K562 (cell line): ENCODE measurements at regions not wholly inside any gene's neighbourhood (a gene's known extent, or its start where the extent isn't known, plus 50 kb on each side); places are given as distances from the start of the nearest gene placed in this dataset.

Source experiments
- ATAC-seq: fragments of 200-7000 bp; cut with Tn5 transposase; 3 replicates; pipeline ENCODE4 v1.9.1; 2020; ENCODE audit warnings: moderate library complexity
- BruUV-seq: library from RNA; stranded (reverse); fragments of 400-500 nt; replicated peaks from 2 replicates; lab custom pipeline; 2021; lab: Mats Ljungman, UMichigan
- CTCF ChIA-PET: fragments of 300-600 bp; formaldehyde crosslinking; extraction: SDS; loops from one replicate; lab custom pipeline; 2021; ENCODE audit warnings: low intra/inter-chr PET ratio; lab: Yijun Ruan, JAX
- POLR2A ChIA-PET: fragments of 300-600, 350-650 bp; sonication (Branson Sonifier 250); formaldehyde crosslinking; extraction: SDS; loops from one replicate; lab custom pipeline; 2021; ENCODE audit warnings: antibody characterized with exemption, inconsistent platforms; lab: Yijun Ruan, JAX
- DNase-seq, 4 experiments: peaks; one replicate each; pipeline versions ENCODE4 v3.0.0 to v3.0.0-alpha.2; 2011 to 2018; ENCODE audit warnings: low spot score in 3 of 4, mixed read lengths in 3 of 4; ENCODE audit errors: extremely low read depth in 1 of 4
- FAIRE-seq: peaks from 2 replicates; lab custom pipeline; 2011; peaks lifted over from hg19 to GRCh38; lab: Jason Lieb, UNC
- H2AFZ ChIP-seq: 2 replicates; pipeline ENCODE4 v1.6.0; 2011; ENCODE audit warnings: low read depth, low read length, control low read depth, inconsistent platforms
- H3K27ac ChIP-seq: fragments of 200-600 bp; 3 replicates; pipeline ENCODE4 v1.8.0; 2011; ENCODE audit warnings: low read depth, mild to moderate bottlenecking, control low read depth, inconsistent platforms, low read length, moderate library complexity, mixed read lengths; ENCODE audit errors: extremely low read depth
- H3K27me3 ChIP-seq, 2 experiments: fragments of 300-600 bp in 1 of 2; 2 replicates in 1 of 2; 3 replicates in 1 of 2; pipeline versions ENCODE4 v1.6.0 to v1.8.0; 2011; ENCODE audit warnings: inconsistent platforms in 2 of 2, low read length in 2 of 2, mild to moderate bottlenecking in 1 of 2, mixed read lengths in 1 of 2, moderate library complexity in 1 of 2; ENCODE audit not compliant: control insufficient read depth in 2 of 2, insufficient read depth in 2 of 2
- H3K36me3 ChIP-seq: fragments of 300-600 bp; 3 replicates; pipeline ENCODE4 v1.8.0; 2011; ENCODE audit warnings: mild to moderate bottlenecking, low read length, inconsistent platforms; ENCODE audit not compliant: control insufficient read depth, insufficient read depth
- H3K4me1 ChIP-seq, 2 experiments: fragments of 200-600 bp in 1 of 2; replicated peaks in 1 of 2; 2 replicates in 1 of 2; 3 replicates in 1 of 2; pipeline versions ENCODE4 v1.5.1 to v1.8.0; 2011; ENCODE audit warnings: inconsistent platforms in 2 of 2, low read length in 2 of 2, mild to moderate bottlenecking in 1 of 2, mixed read lengths in 1 of 2, moderate library complexity in 1 of 2; ENCODE audit not compliant: control insufficient read depth in 2 of 2, insufficient read depth in 2 of 2
- H3K4me2 ChIP-seq: 2 replicates; pipeline ENCODE4 v1.6.1; 2011; ENCODE audit warnings: low read length, control low read depth, inconsistent platforms, mixed read lengths; ENCODE audit not compliant: insufficient read depth
- H3K4me3 ChIP-seq: fragments of 200-600 bp; sonication (generic), shearing (Covaris generic); 2 replicates; pipeline ENCODE4 v1.5.1; 2016; ENCODE audit warnings: control low read depth, inconsistent platforms
- H3K79me2 ChIP-seq: fragments of 200-600 bp; 3 replicates; pipeline ENCODE4 v1.8.0; 2011; ENCODE audit warnings: low read length, inconsistent platforms; ENCODE audit not compliant: control insufficient read depth, insufficient read depth
- H3K9ac ChIP-seq, 2 experiments: 2 replicates each; pipeline versions ENCODE4 v1.6.0 to v1.6.1; 2011; ENCODE audit warnings: low read depth in 2 of 2, low read length in 2 of 2, control low read depth in 1 of 2, inconsistent platforms in 1 of 2, mild to moderate bottlenecking in 1 of 2, mixed read lengths in 1 of 2; ENCODE audit not compliant: insufficient read depth in 1 of 2
- H3K9me1 ChIP-seq: one replicate; pipeline ENCODE4 v1.6.0; 2011; ENCODE audit warnings: inconsistent platforms, mild to moderate bottlenecking, low read length, moderate library complexity; ENCODE audit not compliant: control insufficient read depth, insufficient read depth
- H3K9me3 ChIP-seq: replicated peaks from 2 replicates; pipeline ENCODE4 v1.5.1; 2011; ENCODE audit warnings: low read depth, low read length, inconsistent platforms; ENCODE audit not compliant: control insufficient read depth, insufficient read depth
- H4K20me1 ChIP-seq: replicated peaks from 2 replicates; pipeline ENCODE4 v1.6.1; 2011; ENCODE audit warnings: low read length, inconsistent platforms, mixed read lengths; ENCODE audit not compliant: control insufficient read depth, insufficient read depth
- E2F6 ChIP-seq, 2 experiments: IDR thresholded peaks; 2 replicates each; pipeline ENCODE4 v1.6.1; 2011; ENCODE audit warnings: borderline replicate concordance in 1 of 2, control low read depth in 1 of 2, low read depth in 1 of 2, low read length in 1 of 2, mild to moderate bottlenecking in 1 of 2, mixed read lengths in 1 of 2, moderate library complexity in 1 of 2; ENCODE audit not compliant: insufficient read depth in 1 of 2, insufficient read length in 1 of 2, poor library complexity in 1 of 2, severe bottlenecking in 1 of 2; ENCODE audit errors: extremely low read depth in 1 of 2
- FOXK1 ChIP-seq: sonication (generic); formaldehyde crosslinking; IDR thresholded peaks from 2 replicates; pipeline ENCODE4 v1.8.0; 2022; ENCODE audit warnings: missing genetic modification reagents, mild to moderate bottlenecking, borderline replicate concordance
- GTF2E2 ChIP-seq: fragments of 200-800 bp; sonication (Bioruptor generic); IDR thresholded peaks from 2 replicates; pipeline ENCODE4 v1.6.1; 2016; ENCODE audit warnings: missing genetic modification characterization, missing compliant biosample characterization
- IRF2 ChIP-seq: sonication (generic); formaldehyde crosslinking; IDR thresholded peaks from 2 replicates; pipeline ENCODE4 v1.8.1; 2022; ENCODE audit warnings: mild to moderate bottlenecking, missing genetic modification reagents
- ZBTB17 ChIP-seq: fragments of 450-650 bp; formaldehyde crosslinking; IDR thresholded peaks from 2 replicates; pipeline ENCODE4 v1.4.0; 2020; ENCODE audit warnings: mild to moderate bottlenecking
- ZFP36 ChIP-seq: fragments of 150-350 bp; IDR thresholded peaks from 2 replicates; pipeline ENCODE4 v1.6.1; 2018; ENCODE audit warnings: low read length, low read depth; ENCODE audit not compliant: partially characterized antibody
- ZKSCAN1 ChIP-seq: fragments of 150-350 bp; IDR thresholded peaks from 2 replicates; pipeline ENCODE4 v1.6.1; 2016; ENCODE audit warnings: low read depth, low read length
- WGBS: fragments of 100-300 bp; shearing (Covaris generic); methylation state at CpG from one replicate; pipeline ENCODE4 v1.1.6; 2016; ENCODE audit warnings: low coverage, mixed read lengths; ENCODE audit not compliant: insufficient coverage; ENCODE audit errors: missing lambda C conversion rate; 5-methylcytosine and 5-hydroxymethylcytosine counted together
- in situ Hi-C: fragments of 300-500 bp; cut with MboI; formaldehyde crosslinking; loops from 4 replicates; pipeline ENCODE4 v1.15.0; 2018; ENCODE audit warnings: inconsistent platforms, mixed read lengths
- intact Hi-C: fragments of 100-400 bp; cut with micrococcal nuclease; formaldehyde crosslinking; loops from 2 replicates; pipeline ENCODE4 v1.14.2; 2022

- no peak for TF ChIP-seq E2F6 (IDR thresholded peaks at IDR 0.05; ENCODE audit: borderline replicate concordance in 1 of 2, extremely low read depth in 1 of 2, insufficient read depth in 1 of 2, insufficient read length in 1 of 2, low read depth in 1 of 2, low read length in 1 of 2, poor library complexity in 1 of 2, severe bottlenecking in 1 of 2)
- TF ChIP-seq, all 486 proteins: peak for 0
These were observed 323.1 kb downstream of the CDH26 start (continued) for GRCh38 chr20:60281295-60281694.

- intact Hi-C loops (no loop called here), in situ Hi-C loops (no loop called here)
- Histone ChIP-seq H3K4me1 (no peaks in the 10 kb centered on the region), H3K79me2 (no peaks in the 10 kb centered on the region), H3K9ac (no peak overlapping the region), H3K36me3 (no peaks in the 10 kb centered on the region), H3K27ac (no peak overlapping the region), H3K27me3 (no peaks in the 10 kb centered on the region), H3K4me3 (no peak overlapping the region), H4K20me1 (no peaks in the 10 kb centered on the region), H3K9me1 (no peaks in the 10 kb centered on the region), H2AFZ (no peak overlapping the region), H3K4me2 (no peak overlapping the region), H3K9me3 (no peaks in the 10 kb centered on the region)
- CTCF ChIA-PET = no interaction called here
- FAIRE-seq (no peak), DNase-seq (no peak), ATAC-seq (no peak)
- POLR2A ChIA-PET = no interaction called here
- TF ChIP-seq ZFP36 (peak; percentile 62), ZBTB17 (no peak)
- no TSS peak for BruUV-seq
These were observed 325.1 kb downstream of the CDH26 start for GRCh38 chr20:60283281-60283680.

GRCh38 chr20:60286764-60287163 lies 328.5 kb downstream of the CDH26 start:
- Histone ChIP-seq H3K4me3 (no peak overlapping the region), H4K20me1 (no peaks in the 10 kb centered on the region), H3K9me3 (no peaks in the 10 kb centered on the region), H3K9ac (no peak overlapping the region), H3K27ac (no peak overlapping the region), H3K27me3 (no peaks in the 10 kb centered on the region), H3K79me2 (no peaks in the 10 kb centered on the region), H3K4me2 (no peak overlapping the region), H3K4me1 (no peaks in the 10 kb centered on the region), H3K36me3 (no peaks in the 10 kb centered on the region), H3K9me1 (no peaks in the 10 kb centered on the region), H2AFZ (no peak overlapping the region)
- WGBS = 2% methylated on average over 3 of the region's 3 CpGs
- ChIA-PET POLR2A (no interaction called here), CTCF (no interaction called here)
- in situ Hi-C loops (no loop called here), intact Hi-C loops (no loop called here)
- TF ChIP-seq ZKSCAN1 (no peak), FOXK1 (no peak), GTF2E2 (tag) (no peak), IRF2 (CRISPR knock-in tag) (no peak)
- BruUV-seq = no TSS peak
- no peak for FAIRE-seq
- no peak for DNase-seq
- no peak for ATAC-seq
